CD4-positive, alpha-beta T cell (primary cell): ENCODE measurements at regions not wholly inside any gene's neighbourhood (a gene's known extent, or its start where the extent isn't known, plus 50 kb on each side); places are given as distances from the start of the nearest gene placed in this dataset.

ENCODE experiments used
- ATAC-seq: fragments of 200-7000 bp; cut with Tn5 transposase; one replicate; pipeline ENCODE4 v1.10.0; 2022; ENCODE audit warnings: mild to moderate bottlenecking; ENCODE audit not compliant: poor library complexity
- CTCF ChIA-PET: fragments of 350-600 bp; sonication (Branson Sonifier 250); formaldehyde crosslinking; loops from one replicate; lab custom pipeline; 2021; ENCODE audit warnings: antibody characterized with exemption, inconsistent platforms; lab: Charles Lee
- POLR2A ChIA-PET: fragments of 350-600 bp; sonication (Branson Sonifier 250); formaldehyde crosslinking; loops from one replicate; lab custom pipeline; 2021; ENCODE audit warnings: antibody characterized with exemption, inconsistent platforms; lab: Charles Lee
- DNase-seq, 14 experiments: peaks; one replicate each; pipeline ENCODE4 v3.0.0-alpha.2; 2013 to 2020; ENCODE audit warnings: mixed read lengths in 2 of 14
- H3K27ac ChIP-seq, 2 donors: one replicate each; pipeline versions ENCODE4 v1.5.1 to v1.7.0; 2013; ENCODE audit warnings: low read length in 2 of 2, low read depth in 1 of 2, mild to moderate bottlenecking in 1 of 2
- H3K27me3 ChIP-seq, 2 experiments: 1 replicate in 1 of 2; 2 replicates in 1 of 2; pipeline versions ENCODE4 v1.6.1 to v1.7.0; 2013; ENCODE audit warnings: low read length in 2 of 2, control low read depth in 1 of 2, mild to moderate bottlenecking in 1 of 2, moderate library complexity in 1 of 2; ENCODE audit not compliant: insufficient read depth in 2 of 2, control insufficient read depth in 1 of 2
- H3K36me3 ChIP-seq: one replicate; pipeline ENCODE4 v1.6.1; 2013; ENCODE audit warnings: low read length, control low read depth; ENCODE audit not compliant: insufficient read depth
- H3K4me1 ChIP-seq: one replicate; pipeline ENCODE4 v1.6.1; 2013; ENCODE audit warnings: low read length, control low read depth; ENCODE audit not compliant: insufficient read depth
- H3K4me3 ChIP-seq: one replicate; pipeline ENCODE4 v1.5.1; 2013; ENCODE audit warnings: mild to moderate bottlenecking, low read length, moderate library complexity
- H3K9me3 ChIP-seq, 2 experiments: 1 replicate in 1 of 2; 2 replicates in 1 of 2; pipeline versions ENCODE4 v1.6.1 to v1.7.0; 2013; ENCODE audit warnings: low read length in 2 of 2, mild to moderate bottlenecking in 2 of 2, control low read depth in 1 of 2, moderate library complexity in 1 of 2; ENCODE audit not compliant: control insufficient read depth in 1 of 2, insufficient read depth in 1 of 2
- H3K27ac Mint-ChIP-seq: one replicate; pipeline ENCODE4 v1.8.0; 2020; ENCODE audit warnings: mixed read lengths
- H3K27me3 Mint-ChIP-seq: one replicate; pipeline ENCODE4 v1.8.0; 2021; ENCODE audit warnings: mixed read lengths
- H3K36me3 Mint-ChIP-seq: one replicate; pipeline ENCODE4 v1.8.0; 2021; ENCODE audit warnings: low read depth, mixed read lengths
- H3K4me1 Mint-ChIP-seq: one replicate; pipeline ENCODE4 v1.8.0; 2021; ENCODE audit warnings: low read depth, mixed read lengths
- H3K4me3 Mint-ChIP-seq: one replicate; pipeline ENCODE4 v1.8.0; 2020; ENCODE audit warnings: mild to moderate bottlenecking, mixed read lengths
- H3K9me3 Mint-ChIP-seq: one replicate; pipeline ENCODE4 v1.8.0; 2020; ENCODE audit warnings: mixed read lengths
- CTCF ChIP-seq: fragments of 200-600 bp; IDR thresholded peaks from one replicate; pipeline ENCODE4 v1.8.0; 2022; ENCODE audit warnings: antibody characterized with exemption, mild to moderate bottlenecking
- intact Hi-C, 2 experiments: fragments of 100-400 bp; cut with DNase I in 1 of 2; cut with micrococcal nuclease in 1 of 2; formaldehyde crosslinking; loops; one replicate each; pipeline versions ENCODE4 v1.15.1 to v1.9.0; 2023 to 2025; cut with DNase I, micrococcal nuclease

DNA sequence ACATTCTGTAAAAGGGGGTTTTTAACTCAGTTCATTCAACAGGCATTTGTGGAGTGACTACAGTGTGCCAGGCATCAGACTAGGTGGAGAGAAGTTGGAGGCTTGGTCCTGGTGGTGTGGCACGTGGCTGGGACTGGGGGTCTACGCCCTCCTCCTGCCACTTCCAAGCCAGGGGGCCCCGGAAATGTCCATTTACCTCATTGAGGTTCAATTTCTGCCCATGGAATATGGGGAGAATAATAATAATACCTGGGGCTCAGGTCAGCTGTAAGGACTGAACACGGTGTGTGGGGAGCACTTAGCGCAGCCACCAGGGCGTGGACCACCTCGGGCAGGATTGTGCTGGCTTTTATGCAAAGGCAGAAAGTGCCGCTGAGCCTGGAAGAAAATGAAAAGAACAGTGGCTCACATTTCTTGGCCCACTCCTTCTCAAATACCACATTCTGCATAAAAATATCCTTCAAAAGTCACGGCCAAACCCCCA, 229.4 kb downstream of the ANKRD60 start:
- no peaks in the 10 kb centered on the region for H3K4me1 Mint-ChIP-seq
- H3K36me3 ChIP-seq: no peaks in the 10 kb centered on the region
- no peak for TF ChIP-seq CTCF
- no peaks in the 10 kb centered on the region for H3K36me3 Mint-ChIP-seq
- intact Hi-C loops: no loop called here
- peaks cover 0 to 6% of the 10 kb centered on the region in 2 experiments for H3K9me3 ChIP-seq
- no peak overlapping the region for H3K4me3 ChIP-seq
- peaks cover 9% of the 10 kb centered on the region for H3K4me1 ChIP-seq
- peaks cover 19% of the 10 kb centered on the region for H3K27me3 Mint-ChIP-seq
- ATAC-seq: no peak
- DNase-seq: no peak
- no peak overlapping the region for H3K4me3 Mint-ChIP-seq
- peaks cover 7 to 11% of the 10 kb centered on the region in 2 experiments for H3K27me3 ChIP-seq
- no peak overlapping the region for H3K27ac Mint-ChIP-seq
- no peaks in the 10 kb centered on the region for H3K9me3 Mint-ChIP-seq
- POLR2A ChIA-PET: no interaction called here
- H3K27ac ChIP-seq: no peak overlapping the region
- CTCF ChIA-PET: no interaction called here

DNA sequence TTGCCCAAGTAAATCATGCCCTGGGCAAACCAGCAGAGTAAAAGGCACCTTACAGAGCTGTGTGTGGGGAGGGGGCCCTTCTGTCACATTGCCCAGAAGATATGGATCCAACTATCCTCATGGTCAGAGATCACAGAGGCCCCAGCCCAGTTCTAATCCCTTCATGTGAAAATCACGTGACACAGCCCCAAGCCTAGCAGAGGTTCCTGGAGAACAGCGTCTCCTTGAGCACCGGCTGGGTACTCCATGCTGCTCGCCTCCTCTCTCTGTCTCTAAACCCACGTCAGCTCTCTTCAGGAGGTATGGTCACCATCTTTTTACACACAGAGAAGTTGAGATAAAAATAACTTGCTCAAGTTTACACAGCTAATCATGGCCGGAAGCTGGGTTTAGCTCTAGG, 230.2 kb downstream of the ANKRD60 start:
- Mint-ChIP-seq H3K36me3 (no peaks in the 10 kb centered on the region), H3K4me3 (no peak overlapping the region), H3K27me3 (peaks cover 19% of the 10 kb centered on the region), H3K9me3 (no peaks in the 10 kb centered on the region), H3K4me1 (no peaks in the 10 kb centered on the region), H3K27ac (no peak overlapping the region)
- no peak for TF ChIP-seq CTCF
- intact Hi-C loops: no loop called here
- ChIA-PET POLR2A (no interaction called here), CTCF (no interaction called here)
- Histone ChIP-seq H3K9me3 (peaks cover 0 to 1% of the 10 kb centered on the region in 2 experiments), H3K4me3 (no peak overlapping the region), H3K27me3 (peaks cover 10 to 11% of the 10 kb centered on the region in 2 experiments), H3K27ac (no peak overlapping the region), H3K36me3 (no peaks in the 10 kb centered on the region), H3K4me1 (peaks cover 9% of the 10 kb centered on the region)
- DNase-seq (no peak), ATAC-seq (no peak)

DNA sequence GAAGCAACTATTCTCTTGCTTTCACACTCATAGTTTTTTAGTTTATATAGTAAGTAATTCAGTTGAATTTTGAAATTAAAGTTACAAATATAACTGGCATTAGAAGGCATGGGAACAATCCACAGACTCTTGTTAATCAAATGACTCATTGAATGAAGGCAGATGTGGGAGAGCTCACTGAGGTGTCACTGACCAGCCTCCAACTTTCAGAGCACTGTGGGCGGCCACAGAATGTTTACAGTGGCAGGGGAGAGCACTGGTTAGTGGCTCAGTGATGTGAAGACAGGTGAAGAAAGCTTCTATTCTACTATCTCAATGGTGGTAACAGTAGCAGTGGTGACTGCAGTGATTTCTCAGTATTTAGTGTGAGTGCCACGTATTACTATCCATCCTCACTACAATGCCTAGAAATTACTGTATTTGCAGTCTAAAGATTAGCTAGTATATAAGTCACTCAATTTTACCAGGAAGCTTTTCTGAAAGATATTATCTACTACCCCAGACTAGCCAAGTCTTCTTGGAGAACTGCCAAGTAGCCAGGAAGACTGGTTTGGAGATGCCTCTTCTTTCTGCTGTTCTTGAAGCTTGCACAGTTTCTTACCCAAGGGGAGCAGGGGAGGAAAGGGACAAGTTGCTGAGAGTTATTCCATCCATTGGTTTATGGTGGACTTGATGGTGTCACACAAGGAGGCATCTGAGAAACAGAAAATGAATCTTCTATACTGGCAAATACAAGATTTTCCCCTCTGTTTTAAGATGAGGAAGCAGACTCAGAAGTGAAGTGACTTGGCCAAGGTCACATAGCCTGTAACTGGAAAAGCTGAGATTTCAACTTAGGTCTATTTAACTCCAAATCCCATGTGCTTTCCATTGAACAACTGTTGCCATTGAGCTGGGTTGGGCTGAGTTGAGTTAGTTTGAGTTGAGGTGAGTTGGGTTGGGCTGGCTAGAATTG, 231.2 kb downstream of the ANKRD60 start:
- TF ChIP-seq CTCF: no peak
- Mint-ChIP-seq H3K27me3 (peaks cover 19% of the 10 kb centered on the region), H3K4me1 (no peaks in the 10 kb centered on the region), H3K36me3 (no peaks in the 10 kb centered on the region), H3K27ac (no peak overlapping the region), H3K4me3 (no peak overlapping the region), H3K9me3 (no peaks in the 10 kb centered on the region)
- Histone ChIP-seq H3K27me3 (peaks cover 10 to 11% of the 10 kb centered on the region in 2 experiments), H3K4me1 (peaks cover 9% of the 10 kb centered on the region), H3K4me3 (no peak overlapping the region), H3K9me3 (no peaks in the 10 kb centered on the region), H3K27ac (no peak overlapping the region), H3K36me3 (no peaks in the 10 kb centered on the region)
- DNase-seq (no peak), ATAC-seq (no peak)
- POLR2A ChIA-PET: no interaction called here
- intact Hi-C loops: no loop called here
- CTCF ChIA-PET: no interaction called here
